ENCODE measurements at regions not wholly inside any gene's neighbourhood (a gene's known extent, or its start where the extent isn't known, plus 50 kb on each side); places are given as distances from the start of the nearest gene placed in this dataset.

- intact Hi-C loops (cut with micrococcal nuclease), result no loop called here
- no peaks in the 10 kb centered on the region for H3K9me3 ChIP-seq (replicated peaks in 1 of 2; ENCODE audit: control insufficient read depth in 1 of 2, insufficient read depth in 1 of 2, low read length in 2 of 2)
- H2AFZ ChIP-seq (ENCODE audit: insufficient read depth, low read depth, low read length, poor library complexity, severe bottlenecking), result no peak overlapping the region
- WGBS (ENCODE audit: insufficient coverage), result 100% methylated on average over 1 of the region's 2 CpGs
- no peaks in the 10 kb centered on the region for H4K20me1 ChIP-seq (ENCODE audit: insufficient read depth, low read length)
- no peak for TF ChIP-seq CTCF (IDR thresholded peaks at IDR 0.05)
- H3K4me3 Mint-ChIP-seq, result no peak overlapping the region
- H3K36me3 Mint-ChIP-seq, result no peaks in the 10 kb centered on the region
- no peaks in the 10 kb centered on the region for H3K4me1 ChIP-seq (ENCODE audit: control insufficient read depth in 1 of 2, insufficient read depth in 2 of 2, low read length in 2 of 2)
- H3K27me3 ChIP-seq (ENCODE audit: control insufficient read depth in 2 of 2, insufficient read depth in 2 of 2, low read length in 2 of 2), result no peaks in the 10 kb centered on the region
- H3K27ac Mint-ChIP-seq, result no peak overlapping the region
- no peak overlapping the region for H3K4me3 ChIP-seq (replicated peaks in 1 of 3; ENCODE audit: low read depth in 2 of 3, low read length in 3 of 3)
- peaks cover 0 to 5% (median 0%) of the 10 kb centered on the region in 7 donors for H3K9me3 Mint-ChIP-seq
- H3K4me1 Mint-ChIP-seq, result no peaks in the 10 kb centered on the region
- H3K27me3 Mint-ChIP-seq (ENCODE audit: low read depth in 3 of 3), result no peaks in the 10 kb centered on the region
- no peak overlapping the region for H3K9ac ChIP-seq (ENCODE audit: insufficient read depth, low read length, poor library complexity, severe bottlenecking)
- H3K27ac ChIP-seq (ENCODE audit: low read depth in 1 of 2, low read length in 2 of 2), result no peak overlapping the region
- H3K79me2 ChIP-seq (ENCODE audit: insufficient read depth, low read length), result no peaks in the 10 kb centered on the region
- H3K36me3 ChIP-seq (replicated peaks in 1 of 2; ENCODE audit: control insufficient read depth in 1 of 2, insufficient read depth in 2 of 2, low read length in 2 of 2), result no peaks in the 10 kb centered on the region
- no peak for DNase-seq
- no peak overlapping the region for H3K4me2 ChIP-seq (replicated peaks; ENCODE audit: extremely low read depth, low read length, poor library complexity, severe bottlenecking)
Measured at GRCh38 chr12:84605983-84606382, 306.6 kb downstream of the SLC6A15 start.

- no peaks in the 10 kb centered on the region for H3K4me1 ChIP-seq (ENCODE audit: control insufficient read depth in 1 of 2, insufficient read depth in 2 of 2, low read length in 2 of 2)
- no peak for TF ChIP-seq CTCF (IDR thresholded peaks at IDR 0.05)
- no peaks in the 10 kb centered on the region for H3K27me3 ChIP-seq (ENCODE audit: control insufficient read depth in 2 of 2, insufficient read depth in 2 of 2, low read length in 2 of 2)
- H3K9ac ChIP-seq (ENCODE audit: insufficient read depth, low read length, poor library complexity, severe bottlenecking), result no peak overlapping the region
- Mint-ChIP-seq H3K9me3 (no peaks in the 10 kb centered on the region), H3K27me3 (ENCODE audit: low read depth in 3 of 3) (no peaks in the 10 kb centered on the region), H3K4me1 (no peaks in the 10 kb centered on the region), H3K27ac (no peak overlapping the region), H3K36me3 (no peaks in the 10 kb centered on the region), H3K4me3 (no peak overlapping the region)
- H3K4me3 ChIP-seq (replicated peaks in 1 of 3; ENCODE audit: low read depth in 2 of 3, low read length in 3 of 3), result no peak overlapping the region
- H3K36me3 ChIP-seq (replicated peaks in 1 of 2; ENCODE audit: control insufficient read depth in 1 of 2, insufficient read depth in 2 of 2, low read length in 2 of 2), result no peaks in the 10 kb centered on the region
- intact Hi-C loops (cut with micrococcal nuclease), result no loop called here
- no peak for DNase-seq
- H3K9me3 ChIP-seq (replicated peaks in 1 of 2; ENCODE audit: control insufficient read depth in 1 of 2, insufficient read depth in 1 of 2, low read length in 2 of 2), result no peaks in the 10 kb centered on the region
- no peaks in the 10 kb centered on the region for H4K20me1 ChIP-seq (ENCODE audit: insufficient read depth, low read length)
- no peak overlapping the region for H3K4me2 ChIP-seq (replicated peaks; ENCODE audit: extremely low read depth, low read length, poor library complexity, severe bottlenecking)
- no peak overlapping the region for H2AFZ ChIP-seq (ENCODE audit: insufficient read depth, low read depth, low read length, poor library complexity, severe bottlenecking)
- no peak overlapping the region for H3K27ac ChIP-seq (ENCODE audit: low read depth in 1 of 2, low read length in 2 of 2)
- no peaks in the 10 kb centered on the region for H3K79me2 ChIP-seq (ENCODE audit: insufficient read depth, low read length)
Measured at GRCh38 chr12:84604551-84604950, 308.0 kb downstream of the SLC6A15 start.

Measured in CD14-positive monocyte (primary cell).